ENCODE measurements at regions not wholly inside any gene's neighbourhood (a gene's known extent, or its start where the extent isn't known, plus 50 kb on each side); places are given as distances from the start of the nearest gene placed in this dataset.

- DNase-seq = no peak
Measured at GRCh38 chr2:144240656-144241339, 279.1 kb downstream of the ZEB2 start.

GRCh38 chr2:144239726-144240125, 280.2 kb downstream of the ZEB2 start:
- no peak for DNase-seq

GRCh38 chr2:144239306-144239705, 280.6 kb downstream of the ZEB2 start:
- DNase-seq = no peak

- peak; percentile 89 to 90 for DNase-seq
Measured at GRCh38 chr2:144237830-144238627, 281.9 kb downstream of the ZEB2 start.

- DNase-seq = no peak
Measured at GRCh38 chr2:144237108-144237507, 282.8 kb downstream of the ZEB2 start.

GRCh38 chr2:144235050-144235449, 284.9 kb downstream of the ZEB2 start:
- DNase-seq = no peak

GRCh38 chr2:144234542-144234871, 285.4 kb downstream of the ZEB2 start:
- DNase-seq = no peak

- no peak for DNase-seq
Measured at GRCh38 chr2:144233733-144234541, 286.0 kb downstream of the ZEB2 start.

GRCh38 chr2:144233317-144233716, 286.6 kb downstream of the ZEB2 start:
- DNase-seq = peak; percentile 70 to 75

GRCh38 chr2:144230448-144231085, 289.4 kb downstream of the ZEB2 start:
- DNase-seq = peak; percentile 60 to 64

- no peak for DNase-seq
Measured at GRCh38 chr2:144230033-144230432, 289.9 kb downstream of the ZEB2 start.

GRCh38 chr2:144229296-144229695, 290.6 kb downstream of the ZEB2 start:
- DNase-seq = no peak

GRCh38 chr2:144227427-144228105, 292.4 kb downstream of the ZEB2 start:
- no peak for DNase-seq

GRCh38 chr2:144225076-144225475, 294.8 kb downstream of the ZEB2 start:
- no peak for DNase-seq

- DNase-seq = no peak
Measured at GRCh38 chr2:144224472-144224871, 295.4 kb downstream of the ZEB2 start.

- no peak for DNase-seq
Measured at GRCh38 chr2:144219979-144220378, 299.9 kb downstream of the ZEB2 start.

- DNase-seq = no peak
Measured at GRCh38 chr2:144217853-144218633, 301.9 kb downstream of the ZEB2 start.

- peak; percentile 14 to 37 for DNase-seq
Measured at GRCh38 chr2:144215701-144216675, 303.9 kb downstream of the ZEB2 start.

- DNase-seq = no peak
Measured at GRCh38 chr2:144215207-144215606, 304.7 kb downstream of the ZEB2 start.

- DNase-seq = no peak
Measured at GRCh38 chr2:144213797-144214196, 306.1 kb downstream of the ZEB2 start.
